SKM-1 treated with dmso at 0.1 percent for 144 hours (cell line): ENCODE measurements at regions not wholly inside any gene's neighbourhood (a gene's known extent, or its start where the extent isn't known, plus 50 kb on each side); places are given as distances from the start of the nearest gene placed in this dataset.
A peak's percentile ranks its signal among the peaks of the same experiment; 100 is the strongest.
"Not testable (repeated sequence)": the region's sequence is repeated elsewhere in the genome, so short reads cannot be mapped to it uniquely, and the experiment has no call there.

Experiments used
- DNase-seq: peaks from one replicate; lab custom pipeline; 2025; ENCODE audit not compliant: unreplicated experiment; lab: John Stamatoyannopoulos, UW

- no peak for DNase-seq
Measured at GRCh38 chr7:142539901-142540300, 209.4 kb upstream of the PRSS1 start.

GRCh38 chr7:142537760-142538159 is 211.5 kb upstream of the PRSS1 start:
- DNase-seq, result no peak

GRCh38 chr7:142535123-142535779 is 214.0 kb upstream of the PRSS1 start:
- DNase-seq, result peak; percentile 65

- DNase-seq, result no peak
Measured at GRCh38 chr7:142534726-142535122, 214.5 kb upstream of the PRSS1 start.

GRCh38 chr7:142533920-142534319 is 215.4 kb upstream of the PRSS1 start:
- no peak for DNase-seq

- DNase-seq, result no peak
Measured at GRCh38 chr7:142529591-142529990, 219.7 kb upstream of the PRSS1 start.

- no peak for DNase-seq
Measured at GRCh38 chr7:142528608-142529408, 220.5 kb upstream of the PRSS1 start.

- no peak for DNase-seq
Measured at GRCh38 chr7:142523821-142524460, 225.3 kb upstream of the PRSS1 start.

GRCh38 chr7:142522735-142523134 is 226.5 kb upstream of the PRSS1 start:
- DNase-seq, result no peak

- peak; percentile 29 for DNase-seq
Measured at GRCh38 chr7:142520885-142521284, 228.4 kb upstream of the PRSS1 start.

GRCh38 chr7:142520455-142520854 is 228.8 kb upstream of the PRSS1 start:
- not testable (repeated sequence) for DNase-seq

GRCh38 chr7:142519079-142520078 is 229.9 kb upstream of the PRSS1 start:
- no peak for DNase-seq

- DNase-seq, result peak; percentile 45
Measured at GRCh38 chr7:142516038-142516501, 233.2 kb upstream of the PRSS1 start.

- not testable (repeated sequence) for DNase-seq
Measured at GRCh38 chr7:142514716-142515115, 234.6 kb upstream of the PRSS1 start.

- no peak for DNase-seq
Measured at GRCh38 chr7:142513178-142513955, 235.9 kb upstream of the PRSS1 start.

- DNase-seq, result no peak
Measured at GRCh38 chr7:142511801-142512200, 237.5 kb upstream of the PRSS1 start.

- no peak for DNase-seq
Measured at GRCh38 chr7:142511374-142511773, 237.9 kb upstream of the PRSS1 start.

- not testable (repeated sequence) for DNase-seq
Measured at GRCh38 chr7:142509235-142509634, 240.0 kb upstream of the PRSS1 start.

- DNase-seq, result no peak
Measured at GRCh38 chr7:142508251-142508650, 241.0 kb upstream of the PRSS1 start.

- no peak for DNase-seq
Measured at GRCh38 chr7:142507799-142508198, 241.5 kb upstream of the PRSS1 start.
